ENCODE measurements at regions not wholly inside any gene's neighbourhood (a gene's known extent, or its start where the extent isn't known, plus 50 kb on each side); places are given as distances from the start of the nearest gene placed in this dataset.

DNA sequence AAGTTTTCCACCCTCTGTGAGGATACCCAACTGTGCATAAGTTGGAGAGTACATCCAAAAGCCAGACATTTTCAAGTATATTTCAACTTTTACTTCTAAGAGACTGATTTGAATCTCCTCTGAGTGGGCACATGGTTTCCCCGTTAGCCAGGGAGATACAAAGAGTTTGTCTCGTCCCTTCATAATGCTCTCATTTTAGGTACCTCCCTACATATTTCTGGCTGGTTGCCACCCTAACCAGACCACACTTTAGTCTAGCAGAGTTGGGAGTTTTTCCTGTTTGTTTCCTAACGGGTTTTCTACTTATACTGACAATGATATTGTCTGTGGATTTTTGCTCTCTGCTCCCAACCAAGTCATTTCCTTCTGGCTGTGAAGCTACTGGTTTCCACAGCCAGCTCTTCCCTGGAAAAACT lies 180.3 kb downstream of the CCDC71L start:
- no peak for FAIRE-seq
- no peaks in the 10 kb centered on the region for H3K27me3 ChIP-seq (ENCODE audit: control insufficient read depth, insufficient read depth, low read length)

DNA sequence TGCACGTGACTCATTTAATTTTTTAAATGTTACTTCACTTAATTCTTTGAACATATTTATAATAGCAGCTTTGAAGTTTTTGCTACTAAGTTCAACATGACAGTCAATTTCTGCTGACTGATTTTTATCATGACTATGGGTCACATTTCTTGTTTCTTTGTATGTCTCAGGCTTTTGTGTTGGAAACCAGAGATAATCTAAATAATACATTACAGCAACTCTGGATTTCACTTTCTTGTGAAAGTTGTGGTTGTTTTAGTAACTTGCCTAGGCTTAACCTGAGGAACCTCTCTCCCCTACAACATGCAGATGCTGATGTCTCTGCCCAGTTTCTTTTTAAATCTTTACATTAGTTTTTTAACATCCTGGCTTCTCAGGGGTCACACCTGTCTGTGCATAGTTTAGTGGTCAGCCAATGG lies 180.8 kb downstream of the CCDC71L start:
- TF ChIP-seq, protein P1, sequence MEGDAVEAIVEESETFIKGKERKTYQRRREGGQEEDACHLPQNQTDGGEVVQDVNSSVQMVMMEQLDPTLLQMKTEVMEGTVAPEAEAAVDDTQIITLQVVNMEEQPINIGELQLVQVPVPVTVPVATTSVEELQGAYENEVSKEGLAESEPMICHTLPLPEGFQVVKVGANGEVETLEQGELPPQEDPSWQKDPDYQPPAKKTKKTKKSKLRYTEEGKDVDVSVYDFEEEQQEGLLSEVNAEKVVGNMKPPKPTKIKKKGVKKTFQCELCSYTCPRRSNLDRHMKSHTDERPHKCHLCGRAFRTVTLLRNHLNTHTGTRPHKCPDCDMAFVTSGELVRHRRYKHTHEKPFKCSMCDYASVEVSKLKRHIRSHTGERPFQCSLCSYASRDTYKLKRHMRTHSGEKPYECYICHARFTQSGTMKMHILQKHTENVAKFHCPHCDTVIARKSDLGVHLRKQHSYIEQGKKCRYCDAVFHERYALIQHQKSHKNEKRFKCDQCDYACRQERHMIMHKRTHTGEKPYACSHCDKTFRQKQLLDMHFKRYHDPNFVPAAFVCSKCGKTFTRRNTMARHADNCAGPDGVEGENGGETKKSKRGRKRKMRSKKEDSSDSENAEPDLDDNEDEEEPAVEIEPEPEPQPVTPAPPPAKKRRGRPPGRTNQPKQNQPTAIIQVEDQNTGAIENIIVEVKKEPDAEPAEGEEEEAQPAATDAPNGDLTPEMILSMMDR (IDR thresholded peaks at IDR 0.05; ENCODE audit: insufficient read depth, low read length, severe bottlenecking): no peak
- FAIRE-seq (no peak), DNase-seq (ENCODE audit: low read depth) (no peak)
- H3K36me3 ChIP-seq (ENCODE audit: control insufficient read depth, insufficient read depth, low read length): no peaks in the 10 kb centered on the region
- H3K27me3 ChIP-seq (ENCODE audit: control insufficient read depth, insufficient read depth, low read length): no peaks in the 10 kb centered on the region
- no peak overlapping the region for H3K4me3 ChIP-seq (ENCODE audit: low read depth, low read length)

More for the DNA sequence above, 180.3 kb downstream of the CCDC71L start:
- no peak for DNase-seq (ENCODE audit: low read depth)
- TF ChIP-seq, protein P1 (IDR thresholded peaks at IDR 0.05; ENCODE audit: insufficient read depth, low read length, severe bottlenecking): no peak
- H3K36me3 ChIP-seq (ENCODE audit: control insufficient read depth, insufficient read depth, low read length): no peaks in the 10 kb centered on the region
- no peak overlapping the region for H3K4me3 ChIP-seq (ENCODE audit: low read depth, low read length)

DNA sequence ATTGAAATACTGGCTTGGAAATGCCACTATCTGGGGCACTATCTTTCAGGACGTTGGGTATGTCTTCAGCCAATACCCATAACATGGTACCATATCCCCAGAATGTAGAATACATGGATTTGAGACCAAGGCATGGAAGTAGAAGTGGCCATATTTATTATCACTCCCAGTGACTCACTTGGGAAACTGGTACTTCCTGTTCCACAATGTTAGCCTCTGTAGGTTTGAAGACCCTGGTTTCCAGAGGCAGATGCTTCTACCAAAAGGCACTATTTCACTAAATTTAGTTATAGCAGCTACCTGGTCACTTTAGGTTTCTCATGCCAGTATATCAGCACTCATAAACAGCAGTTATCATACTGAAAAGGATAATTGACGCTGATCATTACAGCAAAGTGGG lies 184.2 kb downstream of the CCDC71L start:
- FAIRE-seq (no peak), DNase-seq (ENCODE audit: low read depth) (peak; percentile 41)
- TF ChIP-seq, protein P1 (IDR thresholded peaks at IDR 0.05; ENCODE audit: insufficient read depth, low read length, severe bottlenecking): no peak
- H3K36me3 ChIP-seq (ENCODE audit: control insufficient read depth, insufficient read depth, low read length): no peaks in the 10 kb centered on the region
- no peaks in the 10 kb centered on the region for H3K27me3 ChIP-seq (ENCODE audit: control insufficient read depth, insufficient read depth, low read length)
- no peak overlapping the region for H3K4me3 ChIP-seq (ENCODE audit: low read depth, low read length)

DNA sequence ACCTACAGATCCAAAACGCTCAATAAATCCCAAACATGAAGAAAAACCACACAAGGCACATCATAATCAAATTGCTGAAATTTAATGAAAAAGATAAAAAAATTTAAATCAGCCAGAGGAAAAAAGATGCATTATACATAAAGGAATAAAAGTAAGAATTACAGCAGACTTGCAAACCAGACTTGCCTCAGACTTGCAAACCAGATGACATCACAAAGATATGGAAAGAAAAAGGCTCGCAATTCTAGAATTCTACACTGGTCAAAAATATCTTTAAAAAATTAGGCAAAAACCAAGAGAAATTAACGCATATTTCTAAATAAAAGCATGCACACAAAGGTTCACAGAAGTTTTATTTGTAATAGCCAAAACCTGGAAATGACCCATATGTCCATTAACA lies 188.0 kb upstream of the NAMPT start:
- H3K36me3 ChIP-seq (ENCODE audit: control insufficient read depth, insufficient read depth, low read length): no peaks in the 10 kb centered on the region
- no peak for FAIRE-seq
- TF ChIP-seq, protein P1 (IDR thresholded peaks at IDR 0.05; ENCODE audit: insufficient read depth, low read length, severe bottlenecking): no peak
- H3K27me3 ChIP-seq (ENCODE audit: control insufficient read depth, insufficient read depth, low read length): no peaks in the 10 kb centered on the region
- DNase-seq (ENCODE audit: low read depth): no peak
- no peak overlapping the region for H3K4me3 ChIP-seq (ENCODE audit: low read depth, low read length)

DNA sequence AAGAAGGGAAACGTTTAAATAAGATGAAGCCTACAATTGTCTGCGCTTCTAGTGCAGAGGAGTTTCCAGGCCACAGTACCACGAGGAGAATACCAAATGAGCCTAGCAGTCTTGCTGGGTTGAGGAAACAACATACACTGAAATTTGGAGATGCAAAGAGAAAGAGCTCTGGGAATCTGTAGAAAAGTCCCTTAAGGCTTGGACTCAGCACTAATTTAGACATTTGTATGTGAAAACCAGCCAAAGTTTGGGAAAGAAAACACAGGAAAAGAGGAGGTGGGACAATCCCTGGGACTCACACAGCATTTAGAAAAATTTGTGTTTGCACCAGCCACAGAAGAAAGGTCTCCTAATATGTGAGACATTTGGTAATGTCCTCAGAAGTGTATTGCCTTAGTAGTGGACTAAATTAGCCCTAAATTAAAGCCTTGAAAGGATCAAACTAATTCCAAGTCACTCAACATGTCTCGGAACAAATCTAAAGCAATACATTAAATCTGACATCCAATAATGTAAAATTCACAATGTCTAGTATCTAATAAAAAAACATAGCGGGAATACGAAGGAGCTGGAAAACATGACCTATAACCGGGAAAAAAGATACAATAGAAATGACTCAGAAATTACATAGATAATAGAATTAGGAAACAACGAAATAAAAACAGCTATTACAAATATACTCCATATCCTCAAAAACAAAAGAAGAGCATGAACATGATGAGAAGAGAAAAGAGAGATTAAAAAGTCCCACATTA lies 187.1 kb upstream of the NAMPT start:
- H3K27me3 ChIP-seq (ENCODE audit: control insufficient read depth, insufficient read depth, low read length): no peaks in the 10 kb centered on the region
- no peak for DNase-seq (ENCODE audit: low read depth)
- H3K4me3 ChIP-seq (ENCODE audit: low read depth, low read length): no peak overlapping the region
- TF ChIP-seq, protein P1 (IDR thresholded peaks at IDR 0.05; ENCODE audit: insufficient read depth, low read length, severe bottlenecking): no peak
- no peak for FAIRE-seq
- no peaks in the 10 kb centered on the region for H3K36me3 ChIP-seq (ENCODE audit: control insufficient read depth, insufficient read depth, low read length)

DNA sequence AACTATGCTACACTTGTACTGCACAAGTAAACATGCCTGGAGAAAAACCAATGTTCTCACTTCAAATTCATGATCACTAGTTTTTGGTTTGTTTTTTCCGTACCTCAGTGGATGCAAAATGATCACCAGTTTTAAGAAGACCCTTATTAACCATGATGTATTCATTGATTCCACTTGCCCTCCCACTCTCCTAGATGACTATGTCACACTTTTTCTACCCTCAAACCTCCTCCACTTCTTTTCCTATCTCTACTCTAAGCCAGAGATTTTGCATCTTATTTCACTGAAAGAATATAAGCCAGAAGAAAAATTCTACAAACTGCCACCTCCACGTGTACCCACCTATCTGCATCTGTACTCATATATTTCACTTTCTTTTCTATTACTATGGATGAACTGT lies 186.2 kb upstream of the NAMPT start:
- TF ChIP-seq, protein P1 (IDR thresholded peaks at IDR 0.05; ENCODE audit: insufficient read depth, low read length, severe bottlenecking): no peak
- FAIRE-seq: no peak
- H3K4me3 ChIP-seq (ENCODE audit: low read depth, low read length): no peak overlapping the region
- no peaks in the 10 kb centered on the region for H3K27me3 ChIP-seq (ENCODE audit: control insufficient read depth, insufficient read depth, low read length)
- no peak for DNase-seq (ENCODE audit: low read depth)
- no peaks in the 10 kb centered on the region for H3K36me3 ChIP-seq (ENCODE audit: control insufficient read depth, insufficient read depth, low read length)
